AG09319 (cell line): ENCODE measurements at regions not wholly inside any gene's neighbourhood (a gene's known extent, or its start where the extent isn't known, plus 50 kb on each side); places are given as distances from the start of the nearest gene placed in this dataset.

Experiments
- DNase-seq: peaks from one replicate; pipeline ENCODE4 v3.0.0-alpha.2; 2010; ENCODE audit warnings: low read depth; ENCODE audit errors: extremely low read depth
- CTCF ChIP-seq: IDR thresholded peaks from 2 replicates; pipeline ENCODE4 v1.5.1; 2011; ENCODE audit warnings: low read depth, mild to moderate bottlenecking, inconsistent platforms, low read length, moderate library complexity

- no peak for TF ChIP-seq CTCF
Measured at GRCh38 chr6:98601716-98602115, 232.7 kb upstream of the POU3F2 start.

GRCh38 chr6:98605705-98606104 is 228.7 kb upstream of the POU3F2 start:
- no peak for TF ChIP-seq CTCF
- no peak for DNase-seq

More at GRCh38 chr6:98601716-98602115, 232.7 kb upstream of the POU3F2 start:
- DNase-seq, result no peak

- no peak for TF ChIP-seq CTCF
- no peak for DNase-seq
Measured at GRCh38 chr6:98627129-98627775, 207.1 kb upstream of the POU3F2 start.

GRCh38 chr6:98633886-98634285 is 200.5 kb upstream of the POU3F2 start:
- no peak for DNase-seq
- no peak for TF ChIP-seq CTCF

- no peak for TF ChIP-seq CTCF
- no peak for DNase-seq
Measured at GRCh38 chr6:98634569-98634968, 199.8 kb upstream of the POU3F2 start.

GRCh38 chr6:98635191-98635590 is 199.2 kb upstream of the POU3F2 start:
- DNase-seq, result no peak
- TF ChIP-seq CTCF, result no peak

GRCh38 chr6:98636941-98637340 is 197.4 kb upstream of the POU3F2 start:
- TF ChIP-seq CTCF, result no peak
- no peak for DNase-seq
